Rectal smooth muscle tissue (tissue), 1 donor: ENCODE measurements at regions not wholly inside any gene's neighbourhood (a gene's known extent, or its start where the extent isn't known, plus 50 kb on each side); places are given as distances from the start of the nearest gene placed in this dataset.
A peak's percentile ranks its signal among the peaks of the same experiment; 100 is the strongest.
"Not testable (repeated sequence)": the region's sequence is repeated elsewhere in the genome, so short reads cannot be mapped to it uniquely, and the experiment has no call there.

Experiments used
- H3K27ac ChIP-seq: one replicate; pipeline ENCODE4 v1.7.0; 2013; ENCODE audit warnings: low read depth, low read length, inconsistent platforms
- H3K27me3 ChIP-seq: one replicate; pipeline ENCODE4 v1.7.0; 2013; ENCODE audit warnings: low read length; ENCODE audit not compliant: control insufficient read depth, insufficient read depth
- H3K36me3 ChIP-seq: one replicate; pipeline ENCODE4 v1.7.0; 2013; ENCODE audit warnings: low read length; ENCODE audit not compliant: control insufficient read depth, insufficient read depth
- H3K4me1 ChIP-seq: one replicate; pipeline ENCODE4 v1.7.0; 2013; ENCODE audit warnings: low read length; ENCODE audit not compliant: control insufficient read depth, insufficient read depth
- H3K4me3 ChIP-seq: one replicate; pipeline ENCODE4 v1.7.0; 2013; ENCODE audit warnings: low read length
- H3K9ac ChIP-seq: one replicate; pipeline ENCODE4 v1.7.0; 2013; ENCODE audit warnings: low read length

DNA sequence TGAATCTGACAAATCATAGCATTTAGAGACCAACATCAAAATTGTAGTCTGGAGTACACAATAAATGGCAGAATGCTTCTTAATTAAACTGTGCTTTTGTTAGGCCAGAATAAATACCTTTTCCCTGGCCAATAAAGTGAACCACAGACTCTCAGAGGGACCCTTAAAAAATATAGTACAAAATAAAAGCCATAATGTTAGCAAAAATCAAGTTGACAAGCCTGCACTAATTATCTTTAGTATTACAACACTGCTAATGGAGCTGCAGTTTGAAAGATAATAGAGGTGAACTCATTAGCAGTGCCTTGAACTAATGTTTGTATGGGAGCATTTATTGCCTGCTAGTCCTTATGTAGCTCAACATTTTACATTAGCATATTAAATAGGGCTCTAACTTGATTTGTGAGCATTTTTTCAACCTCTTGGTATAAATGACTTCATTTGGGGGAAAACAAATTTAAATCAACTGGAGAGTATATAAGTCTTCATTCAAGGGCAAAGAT lies 801.3 kb downstream of the EPHA3 start:
- H3K4me1 ChIP-seq: no peaks in the 10 kb centered on the region
- H3K36me3 ChIP-seq: no peaks in the 10 kb centered on the region
- no peak overlapping the region for H3K4me3 ChIP-seq
- no peak overlapping the region for H3K27ac ChIP-seq
- H3K27me3 ChIP-seq: no peaks in the 10 kb centered on the region
- no peak overlapping the region for H3K9ac ChIP-seq

DNA sequence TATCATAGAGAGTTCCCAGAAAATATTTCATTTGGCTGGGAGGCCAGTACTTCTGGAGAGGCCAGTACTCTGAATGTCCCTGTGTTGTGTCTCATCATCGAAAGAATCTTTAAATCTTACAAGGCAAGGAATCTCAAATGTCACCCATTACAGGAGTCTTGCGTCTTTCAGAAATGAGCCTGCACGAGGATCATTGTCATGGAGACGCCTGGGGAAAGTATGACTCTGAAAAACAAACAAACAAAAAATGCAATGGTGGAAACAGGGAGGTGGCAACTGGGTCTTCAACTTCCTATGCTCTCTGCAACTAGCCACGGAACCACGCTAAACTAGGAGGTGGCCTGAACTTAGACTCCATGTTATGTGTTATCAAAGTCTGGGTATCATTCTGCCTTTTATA lies 804.6 kb downstream of the EPHA3 start:
- Histone ChIP-seq H3K4me1 (no peaks in the 10 kb centered on the region), H3K36me3 (no peaks in the 10 kb centered on the region), H3K27ac (no peak overlapping the region), H3K9ac (no peak overlapping the region), H3K27me3 (no peaks in the 10 kb centered on the region), H3K4me3 (no peak overlapping the region)

GRCh38 chr3:89923921-89924610 lies 816.6 kb downstream of the EPHA3 start:
- no peaks in the 10 kb centered on the region for H3K27me3 ChIP-seq
- no peaks in the 10 kb centered on the region for H3K4me1 ChIP-seq
- no peaks in the 10 kb centered on the region for H3K36me3 ChIP-seq
- no peak overlapping the region for H3K27ac ChIP-seq
- H3K9ac ChIP-seq: no peak overlapping the region
- no peak overlapping the region for H3K4me3 ChIP-seq

DNA sequence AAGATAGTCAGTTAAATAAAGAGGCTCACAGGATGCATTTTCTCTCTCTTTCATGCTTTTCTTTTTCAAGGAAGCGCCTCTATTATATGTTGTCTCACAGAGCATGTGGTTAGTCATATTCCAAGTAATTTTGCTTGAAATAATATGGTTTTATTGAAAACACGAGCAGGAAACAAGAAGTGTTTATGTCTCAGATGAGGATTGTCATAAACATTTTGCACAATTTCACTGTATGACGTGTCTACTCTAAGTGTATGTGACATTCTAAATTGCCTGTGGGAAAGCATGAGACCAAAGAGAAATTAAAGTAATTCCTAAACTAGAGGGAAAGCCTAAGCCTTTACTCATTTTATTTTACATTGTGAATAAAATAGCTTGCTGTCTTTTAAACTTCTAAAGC lies 818.6 kb downstream of the EPHA3 start:
- Histone ChIP-seq H3K4me1 (no peaks in the 10 kb centered on the region), H3K27me3 (no peaks in the 10 kb centered on the region), H3K27ac (no peak overlapping the region), H3K9ac (no peak overlapping the region), H3K4me3 (no peak overlapping the region), H3K36me3 (no peaks in the 10 kb centered on the region)

- no peaks in the 10 kb centered on the region for H3K36me3 ChIP-seq
- H3K4me1 ChIP-seq: no peaks in the 10 kb centered on the region
- H3K27me3 ChIP-seq: no peaks in the 10 kb centered on the region
- H3K27ac ChIP-seq: no peak overlapping the region
- no peak overlapping the region for H3K9ac ChIP-seq
- no peak overlapping the region for H3K4me3 ChIP-seq
These were observed 825.5 kb downstream of the EPHA3 start for GRCh38 chr3:89932882-89933281.

DNA sequence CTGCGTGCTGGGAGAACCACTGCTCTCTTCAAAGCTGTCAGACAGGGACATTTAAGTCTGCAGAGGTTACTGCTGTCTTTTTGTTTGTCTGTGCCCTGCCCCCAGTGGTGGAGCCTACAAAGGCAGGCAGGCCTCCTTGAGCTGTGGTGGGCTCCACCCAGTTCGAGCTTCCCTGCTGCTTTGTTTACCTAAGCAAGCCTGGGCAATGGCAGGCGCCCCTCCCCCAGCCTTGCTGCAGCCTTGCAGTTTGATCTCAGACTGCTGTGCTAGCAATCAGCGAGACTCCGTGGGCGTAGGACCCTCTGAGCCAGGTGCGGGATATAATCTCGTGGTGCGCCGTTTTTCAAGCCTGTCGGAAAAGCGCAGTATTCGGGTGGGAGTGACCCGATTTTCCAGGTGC lies 837.0 kb downstream of the EPHA3 start:
- H3K4me1 ChIP-seq, H3K27me3 ChIP-seq, H3K27ac ChIP-seq, H3K36me3 ChIP-seq, H3K9ac ChIP-seq, H3K4me3 ChIP-seq: not testable (repeated sequence)

DNA sequence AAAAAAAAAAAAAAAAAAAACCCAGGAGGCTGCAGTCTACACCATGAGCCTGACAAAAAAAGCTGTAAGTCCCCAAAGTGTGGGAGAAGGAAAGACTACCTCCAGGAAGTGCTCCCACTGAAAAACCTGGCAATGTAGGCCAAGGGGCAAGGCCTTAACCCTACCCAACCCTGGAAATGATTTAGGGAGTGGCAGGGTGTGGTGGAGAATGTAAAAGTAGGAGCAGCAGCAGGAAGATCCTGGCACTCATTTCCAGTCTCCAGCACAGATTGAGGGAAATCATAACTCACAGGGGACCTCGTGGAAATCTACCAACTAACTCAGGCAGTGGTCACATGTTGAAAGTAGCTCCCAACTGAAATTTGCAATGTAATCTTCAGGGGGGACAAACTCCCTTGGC lies 839.5 kb downstream of the EPHA3 start:
- Histone ChIP-seq H3K36me3 (no peaks in the 10 kb centered on the region), H3K4me1 (no peaks in the 10 kb centered on the region), H3K4me3 (no peak overlapping the region), H3K9ac (no peak overlapping the region), H3K27me3 (no peaks in the 10 kb centered on the region), H3K27ac (no peak overlapping the region)

DNA sequence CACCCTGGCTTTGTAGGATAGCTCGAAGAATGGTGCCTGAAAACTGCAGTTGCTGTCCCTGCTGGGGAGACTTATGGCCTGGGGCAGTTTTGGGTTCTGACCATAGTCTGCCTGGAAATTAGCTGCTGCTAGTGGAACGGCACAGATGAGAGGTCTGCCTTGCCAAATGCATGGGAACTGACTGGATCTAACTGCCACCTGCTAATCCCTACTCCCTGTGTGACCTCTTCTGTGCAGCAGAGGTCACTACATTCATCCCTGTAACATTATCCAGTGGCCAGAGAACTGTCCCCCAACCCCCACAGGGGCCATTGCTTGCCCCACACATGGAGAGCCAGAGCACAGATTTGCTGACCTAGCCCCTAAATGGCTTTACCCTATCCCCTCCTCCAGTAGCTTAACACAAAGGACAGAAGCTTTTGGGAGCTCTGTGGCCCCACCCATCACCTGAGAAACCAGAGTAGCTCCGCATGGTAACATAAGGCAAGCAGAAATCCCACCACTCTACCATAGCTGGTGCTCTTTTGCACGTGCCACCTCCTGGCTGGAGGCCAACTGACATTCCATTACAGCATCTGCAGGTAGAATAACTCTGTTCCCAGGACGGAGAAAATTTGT lies 840.0 kb downstream of the EPHA3 start:
- H3K9ac ChIP-seq: no peak overlapping the region
- no peaks in the 10 kb centered on the region for H3K27me3 ChIP-seq
- no peak overlapping the region for H3K4me3 ChIP-seq
- H3K36me3 ChIP-seq: no peaks in the 10 kb centered on the region
- no peak overlapping the region for H3K27ac ChIP-seq
- no peaks in the 10 kb centered on the region for H3K4me1 ChIP-seq

GRCh38 chr3:89948008-89948407 lies 840.6 kb downstream of the EPHA3 start:
- Histone ChIP-seq H3K27ac (no peak overlapping the region), H3K9ac (no peak overlapping the region), H3K27me3 (no peaks in the 10 kb centered on the region), H3K4me3 (no peak overlapping the region), H3K36me3 (no peaks in the 10 kb centered on the region), H3K4me1 (no peaks in the 10 kb centered on the region)

DNA sequence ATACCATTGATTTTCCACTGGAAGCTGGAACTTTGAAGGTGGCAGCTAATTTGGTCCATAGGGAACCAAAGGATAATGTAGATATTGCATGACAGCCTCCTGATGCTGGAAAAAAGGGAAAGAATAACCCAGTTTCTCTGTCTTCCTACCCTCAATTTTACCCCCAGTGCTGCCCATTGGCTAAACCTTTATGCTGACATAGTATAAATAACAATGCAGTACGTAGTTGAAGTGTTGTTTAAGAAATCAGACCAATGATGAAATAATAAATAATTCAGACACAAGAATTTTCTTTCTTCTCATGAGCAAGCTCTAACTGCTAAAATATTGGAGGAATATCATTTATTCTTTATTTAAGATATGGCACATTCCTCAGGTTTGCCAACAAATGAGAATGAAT lies 843.4 kb downstream of the EPHA3 start:
- Histone ChIP-seq H3K27ac (no peak overlapping the region), H3K27me3 (no peaks in the 10 kb centered on the region), H3K4me1 (peaks cover 6% of the 10 kb centered on the region)

DNA sequence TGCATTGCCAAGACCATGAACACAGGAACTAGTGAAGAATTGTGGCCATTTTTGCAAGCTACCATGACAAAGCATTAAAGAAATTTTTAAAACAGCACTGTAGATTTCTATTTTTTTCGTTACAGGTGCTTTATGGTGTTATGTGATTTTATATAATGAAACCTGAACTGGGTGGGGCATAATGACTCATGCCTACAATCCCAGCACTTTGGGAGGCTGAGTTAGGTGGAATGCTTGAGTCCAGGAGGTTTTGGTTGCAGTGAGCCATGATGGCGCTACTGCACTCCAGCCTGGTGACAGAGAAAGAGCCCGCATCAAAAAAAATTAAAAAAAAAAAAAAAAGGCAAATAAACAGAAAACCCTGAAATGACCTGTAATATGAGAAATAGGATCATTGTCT lies 846.7 kb downstream of the EPHA3 start:
- H3K4me3 ChIP-seq: no peak overlapping the region
- H3K27ac ChIP-seq: no peak overlapping the region
- H3K4me1 ChIP-seq: peaks cover 6% of the 10 kb centered on the region
- no peaks in the 10 kb centered on the region for H3K36me3 ChIP-seq
- H3K9ac ChIP-seq: no peak overlapping the region
- no peaks in the 10 kb centered on the region for H3K27me3 ChIP-seq

More for the DNA sequence above, 843.4 kb downstream of the EPHA3 start:
- H3K9ac ChIP-seq: no peak overlapping the region
- no peak overlapping the region for H3K4me3 ChIP-seq
- no peaks in the 10 kb centered on the region for H3K36me3 ChIP-seq

DNA sequence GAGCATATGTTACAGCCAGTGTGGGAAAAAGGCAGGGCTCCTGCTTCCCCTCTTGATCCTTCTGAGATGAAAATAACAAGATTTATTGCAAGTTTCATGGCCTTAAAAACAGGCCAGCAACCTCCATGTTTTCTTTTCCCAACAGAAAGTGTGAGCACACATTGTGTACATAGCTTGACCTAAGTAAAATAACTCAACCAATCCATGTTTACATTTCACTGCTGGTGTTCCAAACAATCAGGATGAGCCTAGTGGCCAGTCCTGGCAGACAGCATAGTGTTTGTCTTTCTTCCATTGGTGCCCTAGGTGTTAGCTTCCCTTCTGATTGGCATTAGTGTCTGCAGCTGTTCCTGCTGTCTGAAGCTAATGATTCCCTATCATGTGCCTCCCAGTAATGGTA lies 847.7 kb downstream of the EPHA3 start:
- no peak overlapping the region for H3K9ac ChIP-seq
- H3K27ac ChIP-seq: peak overlapping the region; percentile 3
- no peaks in the 10 kb centered on the region for H3K36me3 ChIP-seq
- peaks cover 6% of the 10 kb centered on the region for H3K4me1 ChIP-seq
- H3K4me3 ChIP-seq: no peak overlapping the region
- no peaks in the 10 kb centered on the region for H3K27me3 ChIP-seq

GRCh38 chr3:89957451-89957850 lies 850.0 kb downstream of the EPHA3 start:
- no peaks in the 10 kb centered on the region for H3K27me3 ChIP-seq
- H3K9ac ChIP-seq: no peak overlapping the region
- H3K27ac ChIP-seq: no peak overlapping the region
- no peaks in the 10 kb centered on the region for H3K36me3 ChIP-seq
- H3K4me3 ChIP-seq: no peak overlapping the region
- peaks cover 6% of the 10 kb centered on the region for H3K4me1 ChIP-seq
